Upper lobe of left lung (tissue), 6 donors: ENCODE measurements at regions not wholly inside any gene's neighbourhood (a gene's known extent, or its start where the extent isn't known, plus 50 kb on each side); places are given as distances from the start of the nearest gene placed in this dataset.

Experiments used
- ATAC-seq, 2 donors: fragments of 200-7000 bp; cut with Tn5 transposase; one replicate each; pipeline ENCODE4 v1.9.1; 2022; ENCODE audit warnings: mild to moderate bottlenecking in 2 of 2, moderate library complexity in 2 of 2; ENCODE audit not compliant: low FRiP score in 2 of 2
- DNase-seq, 2 donors: peaks; one replicate each; pipeline ENCODE4 v3.0.0-alpha.2; 2019 to 2020
- H3K27ac ChIP-seq, 4 donors: fragments of 200-600 bp; sonication (generic); one replicate each; pipeline ENCODE4 v1.5.1; 2016 to 2019
- H3K27me3 ChIP-seq, 4 donors: fragments of 200-600 bp; sonication (generic); one replicate each; pipeline ENCODE4 v1.5.1; 2017 to 2019
- H3K36me3 ChIP-seq, 4 donors: fragments of 200-600 bp; sonication (generic); one replicate each; pipeline ENCODE4 v1.5.1; 2016 to 2019
- H3K4me1 ChIP-seq, 4 donors: fragments of 200-600 bp; sonication (generic); one replicate each; pipeline ENCODE4 v1.5.1; 2018 to 2019
- H3K4me3 ChIP-seq, 4 donors: fragments of 200-600 bp; sonication (generic); one replicate each; pipeline ENCODE4 v1.5.1; 2017 to 2019; ENCODE audit warnings: mild to moderate bottlenecking in 2 of 4, moderate library complexity in 1 of 4
- H3K9me3 ChIP-seq, 4 donors: fragments of 200-600 bp; sonication (generic); one replicate each; pipeline ENCODE4 v1.5.1; 2018 to 2019
- EP300 ChIP-seq, 4 donors: sonication (generic); formaldehyde crosslinking; IDR thresholded peaks; one replicate each; pipeline ENCODE4 v1.5.1; 2017; ENCODE audit warnings: antibody characterized with exemption in 4 of 4, control low read depth in 2 of 4
- POLR2A ChIP-seq, 4 donors: fragments of 450-650 bp; IDR thresholded peaks; one replicate each; pipeline ENCODE4 v1.5.1; 2016 to 2017; ENCODE audit warnings: antibody characterized with exemption in 4 of 4, mild to moderate bottlenecking in 2 of 4
- POLR2AphosphoS5 ChIP-seq, 2 donors: sonication (generic); formaldehyde crosslinking; IDR thresholded peaks; one replicate each; pipeline ENCODE4 v1.5.1; 2017; ENCODE audit warnings: antibody characterized with exemption in 2 of 2
- WGBS, 2 donors: methylation state at CpG; one replicate each; pipeline ENCODE4 v1.1.5; 2017 to 2018; 5-methylcytosine and 5-hydroxymethylcytosine counted together
- TF ChIP-seq, protein P1 (sequence below), 6 experiments: fragments of 450-650 bp in 4 of 6; fragments of 200-600 bp in 2 of 6; sonication (generic) in 2 of 6; IDR thresholded peaks; one replicate each; pipeline ENCODE4 v1.5.1; 2016 to 2019; ENCODE audit warnings: antibody characterized with exemption in 6 of 6
- donor health status: DM: no; HTN: no; CAD: no; lungs with moderate emphysema.
- donor health status: DM: no; HTN: yes; CAD: no; lungs with severe emphysema.

- H3K4me3 ChIP-seq: no peak overlapping the region
- H3K27me3 ChIP-seq: no peaks in the 10 kb centered on the region
- H3K27ac ChIP-seq: no peak overlapping the region
- TF ChIP-seq POLR2A (IDR thresholded peaks at IDR 0.05): no peak
- TF ChIP-seq EP300 (IDR thresholded peaks at IDR 0.05): no peak
- no peak for TF ChIP-seq POLR2AphosphoS5 (IDR thresholded peaks at IDR 0.05)
- TF ChIP-seq, protein P1, sequence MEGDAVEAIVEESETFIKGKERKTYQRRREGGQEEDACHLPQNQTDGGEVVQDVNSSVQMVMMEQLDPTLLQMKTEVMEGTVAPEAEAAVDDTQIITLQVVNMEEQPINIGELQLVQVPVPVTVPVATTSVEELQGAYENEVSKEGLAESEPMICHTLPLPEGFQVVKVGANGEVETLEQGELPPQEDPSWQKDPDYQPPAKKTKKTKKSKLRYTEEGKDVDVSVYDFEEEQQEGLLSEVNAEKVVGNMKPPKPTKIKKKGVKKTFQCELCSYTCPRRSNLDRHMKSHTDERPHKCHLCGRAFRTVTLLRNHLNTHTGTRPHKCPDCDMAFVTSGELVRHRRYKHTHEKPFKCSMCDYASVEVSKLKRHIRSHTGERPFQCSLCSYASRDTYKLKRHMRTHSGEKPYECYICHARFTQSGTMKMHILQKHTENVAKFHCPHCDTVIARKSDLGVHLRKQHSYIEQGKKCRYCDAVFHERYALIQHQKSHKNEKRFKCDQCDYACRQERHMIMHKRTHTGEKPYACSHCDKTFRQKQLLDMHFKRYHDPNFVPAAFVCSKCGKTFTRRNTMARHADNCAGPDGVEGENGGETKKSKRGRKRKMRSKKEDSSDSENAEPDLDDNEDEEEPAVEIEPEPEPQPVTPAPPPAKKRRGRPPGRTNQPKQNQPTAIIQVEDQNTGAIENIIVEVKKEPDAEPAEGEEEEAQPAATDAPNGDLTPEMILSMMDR (IDR thresholded peaks at IDR 0.05): no peak
- no peaks in the 10 kb centered on the region for H3K36me3 ChIP-seq
- no peaks in the 10 kb centered on the region for H3K9me3 ChIP-seq
- 77 to 88% methylated on average over 3 of the region's 3 CpGs for WGBS, 2 donors
- H3K4me1 ChIP-seq: no peaks in the 10 kb centered on the region
- no peak for DNase-seq
- ATAC-seq: no peak
Observed at GRCh38 chr2:220847006-220847405, 725.1 kb downstream of the EPHA4 start.

GRCh38 chr2:220847589-220847988 is 724.5 kb downstream of the EPHA4 start:
- H3K27ac ChIP-seq: no peak overlapping the region
- no peaks in the 10 kb centered on the region for H3K36me3 ChIP-seq
- TF ChIP-seq POLR2A (IDR thresholded peaks at IDR 0.05) (no peak), POLR2AphosphoS5 (IDR thresholded peaks at IDR 0.05) (no peak), EP300 (IDR thresholded peaks at IDR 0.05) (no peak)
- H3K9me3 ChIP-seq: no peaks in the 10 kb centered on the region
- ATAC-seq (peak in 1 of 2 donors; percentile 75), DNase-seq (no peak)
- H3K4me3 ChIP-seq: no peak overlapping the region
- 66 to 71% methylated on average over 4 of the region's 4 CpGs for WGBS, 2 donors
- no peaks in the 10 kb centered on the region for H3K4me1 ChIP-seq
- no peaks in the 10 kb centered on the region for H3K27me3 ChIP-seq

- Histone ChIP-seq H3K27me3 (no peaks in the 10 kb centered on the region), H3K27ac (no peak overlapping the region), H3K4me3 (no peak overlapping the region), H3K36me3 (no peaks in the 10 kb centered on the region), H3K9me3 (no peaks in the 10 kb centered on the region), H3K4me1 (no peaks in the 10 kb centered on the region)
- DNase-seq (no peak), ATAC-seq (no peak)
- WGBS, 2 donors: 78 to 90% methylated on average over 5 of the region's 5 CpGs
- TF ChIP-seq EP300 (IDR thresholded peaks at IDR 0.05) (no peak), POLR2A (IDR thresholded peaks at IDR 0.05) (no peak), POLR2AphosphoS5 (IDR thresholded peaks at IDR 0.05) (no peak)
- TF ChIP-seq, protein P1 (IDR thresholded peaks at IDR 0.05): no peak
Observed at GRCh38 chr2:220849433-220849832, 722.7 kb downstream of the EPHA4 start.

- H3K4me3 ChIP-seq: no peak overlapping the region
- DNase-seq (no peak), ATAC-seq (no peak)
- no peaks in the 10 kb centered on the region for H3K4me1 ChIP-seq
- H3K36me3 ChIP-seq: no peaks in the 10 kb centered on the region
- TF ChIP-seq POLR2A (IDR thresholded peaks at IDR 0.05) (no peak), POLR2AphosphoS5 (IDR thresholded peaks at IDR 0.05) (no peak), EP300 (IDR thresholded peaks at IDR 0.05) (no peak)
- TF ChIP-seq, protein P1 (IDR thresholded peaks at IDR 0.05): no peak
- WGBS, 2 donors: 57 to 63% methylated on average over 3 of the region's 3 CpGs
- no peak overlapping the region for H3K27ac ChIP-seq
- H3K27me3 ChIP-seq: no peaks in the 10 kb centered on the region
- H3K9me3 ChIP-seq: no peaks in the 10 kb centered on the region
Observed at GRCh38 chr2:220850116-220850515, 722.0 kb downstream of the EPHA4 start.

- no peaks in the 10 kb centered on the region for H3K9me3 ChIP-seq
- no peaks in the 10 kb centered on the region for H3K27me3 ChIP-seq
- WGBS, 2 donors: 40 to 83% methylated on average over 2 of the region's 2 CpGs
- no peak for TF ChIP-seq POLR2A (IDR thresholded peaks at IDR 0.05)
- no peak for TF ChIP-seq EP300 (IDR thresholded peaks at IDR 0.05)
- TF ChIP-seq, protein P1 (IDR thresholded peaks at IDR 0.05): no peak
- no peak for TF ChIP-seq POLR2AphosphoS5 (IDR thresholded peaks at IDR 0.05)
- DNase-seq (no peak), ATAC-seq (no peak)
- H3K4me1 ChIP-seq: no peaks in the 10 kb centered on the region
- no peak overlapping the region for H3K4me3 ChIP-seq
- no peaks in the 10 kb centered on the region for H3K36me3 ChIP-seq
- H3K27ac ChIP-seq: no peak overlapping the region
Observed at GRCh38 chr2:220855296-220855695, 716.8 kb downstream of the EPHA4 start.
